ENCODE measurements at regions not wholly inside any gene's neighbourhood (a gene's known extent, or its start where the extent isn't known, plus 50 kb on each side); places are given as distances from the start of the nearest gene placed in this dataset.

GRCh38 chrX:113980953-113981352 lies 602.9 kb upstream of the HTR2C start:
- TF ChIP-seq CTCF (IDR thresholded peaks at IDR 0.05) (no peak), POLR2A (IDR thresholded peaks at IDR 0.05) (no peak)

All from esophagus squamous epithelium (tissue), 4 donors.